ENCODE measurements at regions not wholly inside any gene's neighbourhood (a gene's known extent, or its start where the extent isn't known, plus 50 kb on each side); places are given as distances from the start of the nearest gene placed in this dataset.

DNA sequence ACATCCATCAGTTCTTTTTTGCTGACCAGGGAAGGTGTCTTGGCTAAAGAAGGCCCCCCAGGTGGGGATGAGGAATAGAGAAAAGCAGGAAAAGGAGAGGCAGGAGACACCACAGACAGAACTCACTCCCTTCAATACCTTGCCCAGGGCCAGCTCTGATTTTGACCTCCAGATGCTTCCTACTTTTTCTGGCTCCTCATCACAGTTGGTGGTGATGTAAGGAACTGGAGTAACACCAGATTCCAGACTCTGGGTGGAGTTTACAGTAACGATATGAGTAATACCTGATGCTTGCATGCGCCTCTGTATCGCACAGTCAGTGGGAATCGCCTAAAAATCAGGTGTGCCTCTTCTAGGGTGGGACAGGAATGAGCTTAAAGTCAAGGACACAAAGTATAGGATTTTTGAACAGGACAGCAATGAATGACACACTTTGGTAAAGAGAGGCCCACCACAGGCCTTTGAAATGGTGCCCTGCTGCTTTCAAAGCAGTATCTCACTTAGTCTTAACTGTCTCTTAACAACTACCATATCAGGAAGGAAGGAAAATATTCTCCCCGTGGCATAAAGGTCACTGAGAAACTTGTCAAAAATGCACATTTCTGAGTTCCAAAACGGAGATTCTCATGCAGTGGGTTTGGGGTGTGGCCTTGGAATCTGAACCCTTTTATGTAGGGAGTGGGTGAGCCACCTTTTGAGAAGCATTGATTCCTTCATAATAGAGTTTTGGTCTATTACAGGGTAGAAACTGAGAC lies 140.8 kb downstream of the SNX19 start:
- TF ChIP-seq POLR2A (IDR thresholded peaks at IDR 0.05), result no peak
- TF ChIP-seq, protein P1, sequence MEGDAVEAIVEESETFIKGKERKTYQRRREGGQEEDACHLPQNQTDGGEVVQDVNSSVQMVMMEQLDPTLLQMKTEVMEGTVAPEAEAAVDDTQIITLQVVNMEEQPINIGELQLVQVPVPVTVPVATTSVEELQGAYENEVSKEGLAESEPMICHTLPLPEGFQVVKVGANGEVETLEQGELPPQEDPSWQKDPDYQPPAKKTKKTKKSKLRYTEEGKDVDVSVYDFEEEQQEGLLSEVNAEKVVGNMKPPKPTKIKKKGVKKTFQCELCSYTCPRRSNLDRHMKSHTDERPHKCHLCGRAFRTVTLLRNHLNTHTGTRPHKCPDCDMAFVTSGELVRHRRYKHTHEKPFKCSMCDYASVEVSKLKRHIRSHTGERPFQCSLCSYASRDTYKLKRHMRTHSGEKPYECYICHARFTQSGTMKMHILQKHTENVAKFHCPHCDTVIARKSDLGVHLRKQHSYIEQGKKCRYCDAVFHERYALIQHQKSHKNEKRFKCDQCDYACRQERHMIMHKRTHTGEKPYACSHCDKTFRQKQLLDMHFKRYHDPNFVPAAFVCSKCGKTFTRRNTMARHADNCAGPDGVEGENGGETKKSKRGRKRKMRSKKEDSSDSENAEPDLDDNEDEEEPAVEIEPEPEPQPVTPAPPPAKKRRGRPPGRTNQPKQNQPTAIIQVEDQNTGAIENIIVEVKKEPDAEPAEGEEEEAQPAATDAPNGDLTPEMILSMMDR (IDR thresholded peaks at IDR 0.05 in 4 of 5, conservative IDR thresholded peaks at IDR 0.05 in 1 of 5), result no peak

Data from gastrocnemius medialis (tissue), 4 donors.